Upper lobe of right lung (tissue), 1 donor: ENCODE measurements at regions not wholly inside any gene's neighbourhood (a gene's known extent, or its start where the extent isn't known, plus 50 kb on each side); places are given as distances from the start of the nearest gene placed in this dataset.

ENCODE experiments used
- ATAC-seq: fragments of 200-7000 bp; cut with Tn5 transposase; one replicate; pipeline ENCODE4 v1.9.1; 2020; ENCODE audit warnings: mild to moderate bottlenecking, moderate library complexity
- DNase-seq: peaks from one replicate; pipeline ENCODE4 v3.0.0-alpha.2; 2020
- H3K27ac ChIP-seq: fragments of 200-600 bp; one replicate; pipeline ENCODE4 v1.8.0; 2022
- H3K27me3 ChIP-seq: fragments of 200-600 bp; one replicate; pipeline ENCODE4 v1.8.0; 2022; ENCODE audit warnings: mild to moderate bottlenecking
- H3K36me3 ChIP-seq: fragments of 200-600 bp; one replicate; pipeline ENCODE4 v1.8.0; 2022
- H3K4me1 ChIP-seq: fragments of 200-600 bp; one replicate; pipeline ENCODE4 v1.8.0; 2022
- H3K4me3 ChIP-seq: fragments of 200-600 bp; one replicate; pipeline ENCODE4 v1.8.0; 2022; ENCODE audit warnings: mild to moderate bottlenecking
- H3K9me3 ChIP-seq: fragments of 200-600 bp; one replicate; pipeline ENCODE4 v1.8.0; 2022
- CTCF ChIP-seq: fragments of 200-600 bp; IDR thresholded peaks from one replicate; pipeline ENCODE4 v1.8.0; 2022; ENCODE audit warnings: antibody characterized with exemption
- intact Hi-C: fragments of 100-400 bp; cut with DNase I; formaldehyde crosslinking; loops from one replicate; pipeline ENCODE4 v1.11.0; 2022
- donor health status: DM: no; HTN: yes; CAD: no; lungs with severe emphysema.

- no peaks in the 10 kb centered on the region for H3K4me1 ChIP-seq
- TF ChIP-seq CTCF, result no peak
- H3K4me3 ChIP-seq, result no peak overlapping the region
- H3K9me3 ChIP-seq, result no peaks in the 10 kb centered on the region
- no peaks in the 10 kb centered on the region for H3K27me3 ChIP-seq
- intact Hi-C loops, result no loop called here
- no peak overlapping the region for H3K27ac ChIP-seq
- H3K36me3 ChIP-seq, result no peaks in the 10 kb centered on the region
- DNase-seq (no peak), ATAC-seq (no peak)
Observed at GRCh38 chr4:147284935-147285334, 196.0 kb upstream of the EDNRA start.

GRCh38 chr4:147285751-147286150, 195.1 kb upstream of the EDNRA start:
- ATAC-seq (no peak), DNase-seq (no peak)
- TF ChIP-seq CTCF, result no peak
- Histone ChIP-seq H3K27me3 (no peaks in the 10 kb centered on the region), H3K9me3 (no peaks in the 10 kb centered on the region), H3K4me3 (no peak overlapping the region), H3K36me3 (no peaks in the 10 kb centered on the region), H3K4me1 (no peaks in the 10 kb centered on the region), H3K27ac (no peak overlapping the region)
- intact Hi-C loops, result no loop called here

- H3K4me1 ChIP-seq, result no peaks in the 10 kb centered on the region
- H3K9me3 ChIP-seq, result no peaks in the 10 kb centered on the region
- DNase-seq (no peak), ATAC-seq (no peak)
- H3K4me3 ChIP-seq, result no peak overlapping the region
- no peaks in the 10 kb centered on the region for H3K27me3 ChIP-seq
- H3K27ac ChIP-seq, result no peak overlapping the region
- intact Hi-C loops, result no loop called here
- H3K36me3 ChIP-seq, result no peaks in the 10 kb centered on the region
- no peak for TF ChIP-seq CTCF
Observed at GRCh38 chr4:147286846-147287587, 193.9 kb upstream of the EDNRA start.

- Histone ChIP-seq H3K27ac (no peak overlapping the region), H3K9me3 (no peaks in the 10 kb centered on the region), H3K4me1 (no peaks in the 10 kb centered on the region), H3K27me3 (no peaks in the 10 kb centered on the region), H3K4me3 (no peak overlapping the region), H3K36me3 (no peaks in the 10 kb centered on the region)
- intact Hi-C loops, result no loop called here
- TF ChIP-seq CTCF, result no peak
- DNase-seq (no peak), ATAC-seq (no peak)
Observed at GRCh38 chr4:147287588-147287890, 193.4 kb upstream of the EDNRA start.

GRCh38 chr4:147288512-147288911, 192.4 kb upstream of the EDNRA start:
- no peaks in the 10 kb centered on the region for H3K4me1 ChIP-seq

More at GRCh38 chr4:147288512-147288911, 192.4 kb upstream of the EDNRA start:
- ATAC-seq (no peak), DNase-seq (no peak)
- Histone ChIP-seq H3K4me3 (no peak overlapping the region), H3K27me3 (no peaks in the 10 kb centered on the region), H3K27ac (no peak overlapping the region), H3K36me3 (no peaks in the 10 kb centered on the region), H3K9me3 (no peaks in the 10 kb centered on the region)
- intact Hi-C loops, result no loop called here
- TF ChIP-seq CTCF, result no peak
